Ishikawa (cell line): ENCODE measurements at regions not wholly inside any gene's neighbourhood (a gene's known extent, or its start where the extent isn't known, plus 50 kb on each side); places are given as distances from the start of the nearest gene placed in this dataset.

ENCODE experiments used
- CEBPB ChIP-seq: IDR thresholded peaks from 2 replicates; pipeline ENCODE4 v1.6.1; 2012
- CREB1 ChIP-seq: IDR thresholded peaks from 2 replicates; pipeline ENCODE4 v1.6.1; 2012; ENCODE audit warnings: low read depth
- EGR1 ChIP-seq: IDR thresholded peaks from 2 replicates; pipeline ENCODE4 v1.6.1; 2012
- EP300 ChIP-seq: IDR thresholded peaks from 2 replicates; pipeline ENCODE4 v1.6.1; 2012; ENCODE audit warnings: borderline replicate concordance
- FOXM1 ChIP-seq: IDR thresholded peaks from 2 replicates; pipeline ENCODE4 v1.6.1; 2012; ENCODE audit warnings: low read depth, borderline replicate concordance
- NFIC ChIP-seq: IDR thresholded peaks from 2 replicates; pipeline ENCODE4 v1.6.1; 2012
- RAD21 ChIP-seq: IDR thresholded peaks from 2 replicates; pipeline ENCODE4 v1.6.1; 2012; ENCODE audit warnings: low read depth
- TAF1 ChIP-seq: IDR thresholded peaks from 2 replicates; pipeline ENCODE4 v1.6.1; 2012; ENCODE audit warnings: low read depth, mild to moderate bottlenecking
- TCF12 ChIP-seq: IDR thresholded peaks from 2 replicates; pipeline ENCODE4 v1.6.1; 2012; ENCODE audit warnings: low read depth
- TEAD4 ChIP-seq: IDR thresholded peaks from 2 replicates; pipeline ENCODE4 v1.6.1; 2012
- USF1 ChIP-seq: IDR thresholded peaks from 2 replicates; pipeline ENCODE4 v1.6.1; 2012
- YY1 ChIP-seq: IDR thresholded peaks from 2 replicates; pipeline ENCODE4 v1.6.1; 2012; ENCODE audit warnings: low read depth
- ZBTB7A ChIP-seq: IDR thresholded peaks from 2 replicates; pipeline ENCODE4 v1.6.1; 2012; ENCODE audit warnings: low read depth
- TF ChIP-seq, protein P1 (sequence below): IDR thresholded peaks from 2 replicates; pipeline ENCODE4 v1.6.1; 2012; ENCODE audit warnings: low read depth, mild to moderate bottlenecking
- TF ChIP-seq, protein P2 (sequence below): IDR thresholded peaks from 2 replicates; pipeline ENCODE4 v1.6.1; 2012

GRCh38 chr1:233791721-233792120 lies 112.8 kb upstream of the SLC35F3 start:
- TF ChIP-seq NFIC (no peak), TAF1 (no peak), EGR1 (no peak), EP300 (no peak), TCF12 (no peak), CREB1 (no peak), RAD21 (no peak), TEAD4 (no peak), YY1 (no peak), CEBPB (no peak), USF1 (no peak), ZBTB7A (no peak), FOXM1 (no peak)
- TF ChIP-seq, protein P1, sequence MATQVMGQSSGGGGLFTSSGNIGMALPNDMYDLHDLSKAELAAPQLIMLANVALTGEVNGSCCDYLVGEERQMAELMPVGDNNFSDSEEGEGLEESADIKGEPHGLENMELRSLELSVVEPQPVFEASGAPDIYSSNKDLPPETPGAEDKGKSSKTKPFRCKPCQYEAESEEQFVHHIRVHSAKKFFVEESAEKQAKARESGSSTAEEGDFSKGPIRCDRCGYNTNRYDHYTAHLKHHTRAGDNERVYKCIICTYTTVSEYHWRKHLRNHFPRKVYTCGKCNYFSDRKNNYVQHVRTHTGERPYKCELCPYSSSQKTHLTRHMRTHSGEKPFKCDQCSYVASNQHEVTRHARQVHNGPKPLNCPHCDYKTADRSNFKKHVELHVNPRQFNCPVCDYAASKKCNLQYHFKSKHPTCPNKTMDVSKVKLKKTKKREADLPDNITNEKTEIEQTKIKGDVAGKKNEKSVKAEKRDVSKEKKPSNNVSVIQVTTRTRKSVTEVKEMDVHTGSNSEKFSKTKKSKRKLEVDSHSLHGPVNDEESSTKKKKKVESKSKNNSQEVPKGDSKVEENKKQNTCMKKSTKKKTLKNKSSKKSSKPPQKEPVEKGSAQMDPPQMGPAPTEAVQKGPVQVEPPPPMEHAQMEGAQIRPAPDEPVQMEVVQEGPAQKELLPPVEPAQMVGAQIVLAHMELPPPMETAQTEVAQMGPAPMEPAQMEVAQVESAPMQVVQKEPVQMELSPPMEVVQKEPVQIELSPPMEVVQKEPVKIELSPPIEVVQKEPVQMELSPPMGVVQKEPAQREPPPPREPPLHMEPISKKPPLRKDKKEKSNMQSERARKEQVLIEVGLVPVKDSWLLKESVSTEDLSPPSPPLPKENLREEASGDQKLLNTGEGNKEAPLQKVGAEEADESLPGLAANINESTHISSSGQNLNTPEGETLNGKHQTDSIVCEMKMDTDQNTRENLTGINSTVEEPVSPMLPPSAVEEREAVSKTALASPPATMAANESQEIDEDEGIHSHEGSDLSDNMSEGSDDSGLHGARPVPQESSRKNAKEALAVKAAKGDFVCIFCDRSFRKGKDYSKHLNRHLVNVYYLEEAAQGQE: no peak
- TF ChIP-seq, protein P2, sequence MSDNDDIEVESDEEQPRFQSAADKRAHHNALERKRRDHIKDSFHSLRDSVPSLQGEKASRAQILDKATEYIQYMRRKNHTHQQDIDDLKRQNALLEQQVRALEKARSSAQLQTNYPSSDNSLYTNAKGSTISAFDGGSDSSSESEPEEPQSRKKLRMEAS: no peak

DNA sequence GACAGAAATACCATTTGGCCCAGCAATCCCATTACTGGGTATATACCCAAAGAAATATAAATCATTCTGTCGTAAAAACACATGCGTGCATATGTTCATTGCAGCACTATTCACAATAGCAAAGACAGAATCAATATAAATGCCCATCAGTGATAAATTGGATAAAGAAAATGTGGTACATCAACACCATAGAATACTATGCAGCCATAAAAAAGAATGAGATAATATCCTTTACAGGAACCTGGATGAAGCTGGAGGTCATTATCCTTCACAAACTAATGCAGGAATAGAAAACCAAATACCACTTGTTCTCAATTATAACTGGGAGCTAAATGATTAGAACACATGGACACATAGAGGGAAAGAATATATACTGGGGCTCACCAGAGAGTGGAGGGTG lies 109.6 kb upstream of the SLC35F3 start:
- TF ChIP-seq TEAD4 (no peak), FOXM1 (no peak), NFIC (no peak), USF1 (no peak), EP300 (no peak), CREB1 (no peak), CEBPB (no peak), TAF1 (no peak), ZBTB7A (no peak), RAD21 (no peak)
- TF ChIP-seq, protein P1: no peak
- TF ChIP-seq, protein P2: no peak

DNA sequence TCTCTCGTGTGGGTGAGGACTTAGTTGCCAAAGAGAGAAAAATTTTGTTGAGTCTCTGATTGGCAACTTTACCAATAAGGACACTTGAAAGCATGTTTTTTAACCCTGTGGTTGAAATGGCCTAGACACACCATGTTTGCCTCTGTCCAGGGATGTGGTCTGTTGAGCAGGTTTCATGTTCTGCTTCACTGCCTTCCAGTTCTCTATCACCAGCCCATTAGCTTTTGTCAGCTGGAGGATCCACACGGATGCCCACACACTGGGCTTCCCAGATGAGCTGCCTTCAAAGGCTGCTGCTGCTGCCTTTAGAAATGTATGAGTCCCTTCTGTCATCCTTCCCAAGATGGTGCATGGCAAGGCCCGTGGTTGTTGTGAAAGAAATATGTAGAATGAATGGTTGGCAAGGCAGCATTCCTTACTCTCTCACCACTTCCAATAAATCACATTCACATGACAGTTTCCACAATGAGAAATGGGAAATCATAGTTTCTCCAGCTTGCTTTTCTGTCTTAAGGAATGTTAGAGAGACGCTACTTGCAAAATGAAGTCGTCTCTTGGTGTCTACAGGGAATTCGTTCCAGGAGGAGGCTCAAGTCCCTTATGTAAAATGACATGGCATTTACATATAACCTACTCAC lies 108.2 kb upstream of the SLC35F3 start:
- TF ChIP-seq EP300 (no peak), EGR1 (no peak), RAD21 (no peak), USF1 (no peak), FOXM1 (no peak), CREB1 (no peak), TEAD4 (no peak), NFIC (no peak), TCF12 (no peak)
- TF ChIP-seq, protein P1: no peak
- TF ChIP-seq, protein P2: no peak

GRCh38 chr1:233802611-233803010 lies 101.9 kb upstream of the SLC35F3 start:
- TF ChIP-seq, protein P1: no peak
